HUDEP-2 (cell line): ENCODE measurements at regions not wholly inside any gene's neighbourhood (a gene's known extent, or its start where the extent isn't known, plus 50 kb on each side); places are given as distances from the start of the nearest gene placed in this dataset.

ENCODE experiments used
- DNase-seq, 76 experiments: peaks; one replicate each; lab custom pipeline; 2025; ENCODE audit not compliant: unreplicated experiment in 76 of 76; lab: John Stamatoyannopoulos, UW

DNA sequence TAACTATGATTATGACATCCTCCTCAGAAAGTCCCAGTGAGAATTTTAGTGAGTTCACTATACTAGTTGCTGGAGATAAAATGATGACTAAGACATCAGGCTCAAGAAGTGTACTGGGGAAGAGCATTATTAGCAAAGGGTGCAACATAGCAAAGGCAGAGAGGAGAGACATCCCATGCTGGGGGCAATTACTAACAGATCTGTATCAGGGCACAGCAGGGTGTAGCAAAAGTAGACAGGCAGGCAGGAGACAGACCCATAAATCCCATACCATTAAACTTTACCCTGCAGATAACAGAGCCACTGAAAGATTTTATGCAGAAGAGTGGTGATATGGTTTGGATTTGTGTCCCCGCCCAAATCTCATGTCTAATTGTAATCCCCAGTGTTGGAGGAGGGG lies 161.7 kb downstream of the SP3 start:
- no peak for DNase-seq

DNA sequence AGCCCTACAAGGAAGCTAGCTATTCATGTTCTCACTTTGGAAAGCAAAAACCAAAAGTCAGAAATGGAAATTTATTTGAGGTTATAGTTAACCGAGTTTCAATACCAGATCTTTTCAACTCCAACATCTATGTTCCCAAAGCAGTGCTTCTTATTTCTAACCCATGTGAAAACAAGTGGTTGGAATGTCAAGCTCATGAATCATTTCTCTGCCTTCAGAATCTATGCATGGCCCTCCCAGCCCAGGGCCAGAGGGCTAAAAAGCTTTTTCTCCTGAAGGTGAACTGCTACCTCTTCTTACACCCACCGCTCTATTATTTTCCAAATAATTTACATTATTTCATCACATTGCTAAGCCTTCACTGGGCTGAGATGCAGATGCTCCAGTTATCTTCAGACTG lies 158.4 kb downstream of the SP3 start:
- DNase-seq, result no peak

DNA sequence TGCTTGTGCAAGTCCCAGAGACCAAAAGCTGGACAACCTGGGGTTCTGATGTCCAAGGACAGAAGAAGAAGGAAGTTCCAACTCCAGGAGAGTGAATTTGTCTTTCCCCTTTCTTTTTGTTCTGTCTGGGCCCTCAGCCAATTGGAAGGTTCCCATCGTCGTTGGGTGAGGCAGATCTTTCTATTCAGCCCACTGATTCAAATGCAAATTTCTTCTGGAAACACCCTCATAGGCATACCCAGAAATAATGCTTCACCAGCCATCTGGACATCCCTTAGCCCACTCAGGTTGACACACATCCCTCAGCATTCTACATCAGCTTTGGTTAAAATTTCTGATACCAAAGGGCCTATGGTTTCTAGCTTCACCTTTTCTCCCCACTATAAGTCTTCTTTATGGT lies 156.5 kb downstream of the SP3 start:
- DNase-seq, result no peak

DNA sequence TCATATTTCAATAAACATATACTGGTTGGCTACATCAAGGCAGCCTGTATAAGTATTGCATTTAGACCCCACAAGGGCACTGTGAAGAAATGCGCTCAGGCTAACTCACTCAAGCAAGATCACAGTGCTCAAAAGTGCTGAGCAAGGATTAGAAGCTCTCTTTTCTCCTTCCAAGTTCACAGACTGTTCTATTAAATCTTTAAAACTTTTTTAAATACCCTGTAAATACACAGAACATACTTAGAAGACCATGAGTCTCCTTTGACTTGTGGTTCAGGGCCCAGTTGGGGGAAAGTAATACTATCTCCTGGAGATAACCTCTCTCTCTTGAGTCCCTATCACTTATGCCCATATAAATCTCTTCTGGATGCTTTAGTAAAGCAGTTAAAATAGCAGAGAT lies 152.9 kb downstream of the SP3 start:
- DNase-seq, result no peak

DNA sequence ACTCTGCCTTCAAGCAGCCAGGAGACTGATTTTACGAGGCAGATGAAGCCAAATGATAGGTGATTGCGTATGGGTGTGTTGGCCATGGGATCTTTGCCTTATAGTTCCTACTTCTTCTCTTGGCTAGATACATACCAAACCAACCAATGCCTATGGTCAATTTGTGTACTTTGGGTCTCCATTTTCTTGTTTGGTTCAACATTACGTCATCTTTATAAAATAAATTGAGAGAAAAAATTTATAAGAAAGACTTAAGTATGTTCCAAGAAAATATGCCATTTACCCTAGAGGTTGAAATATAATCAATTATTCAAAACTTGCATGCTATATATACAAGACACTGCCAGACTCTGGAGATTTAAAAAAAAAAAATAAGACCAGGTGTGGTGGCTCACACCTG lies 150.9 kb downstream of the SP3 start:
- no peak for DNase-seq

DNA sequence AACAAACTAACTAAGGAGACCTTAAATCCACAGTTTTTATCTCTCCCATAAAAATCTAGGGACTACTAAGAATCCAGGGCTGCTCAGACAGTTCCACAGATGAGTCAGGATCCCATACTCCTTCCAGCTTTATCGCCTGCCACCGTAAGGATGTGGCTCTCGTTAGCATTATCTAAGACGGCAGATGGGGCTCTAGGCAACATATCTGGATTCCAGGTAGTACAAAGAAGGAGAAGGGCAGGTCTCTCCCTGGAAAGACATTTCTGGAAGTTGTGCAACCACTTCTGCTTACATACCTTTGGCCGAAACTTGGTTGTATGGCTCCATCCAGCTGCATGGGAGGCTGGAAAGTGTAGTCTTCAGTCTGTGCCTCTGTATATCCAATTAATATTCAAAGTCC lies 149.4 kb downstream of the SP3 start:
- DNase-seq, result no peak

DNA sequence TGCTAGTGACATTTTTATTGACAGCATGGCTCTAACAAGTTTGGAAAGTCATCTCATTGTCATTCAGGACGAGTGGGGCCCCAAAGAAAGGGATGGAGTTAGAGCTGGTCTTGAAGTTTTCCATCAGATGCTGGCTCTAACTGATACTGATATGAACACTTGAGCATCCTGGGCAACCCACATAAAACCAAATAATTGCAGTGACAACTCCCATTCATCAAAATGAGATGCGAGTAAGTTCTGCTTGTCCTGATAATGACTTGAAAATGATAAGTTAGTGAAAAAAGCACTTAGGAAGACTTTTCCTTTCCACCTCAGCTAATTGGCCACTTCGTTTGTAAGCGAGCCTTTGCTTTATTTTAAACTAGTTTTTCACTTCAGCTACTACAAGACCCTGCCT lies 147.6 kb downstream of the SP3 start:
- no peak for DNase-seq

DNA sequence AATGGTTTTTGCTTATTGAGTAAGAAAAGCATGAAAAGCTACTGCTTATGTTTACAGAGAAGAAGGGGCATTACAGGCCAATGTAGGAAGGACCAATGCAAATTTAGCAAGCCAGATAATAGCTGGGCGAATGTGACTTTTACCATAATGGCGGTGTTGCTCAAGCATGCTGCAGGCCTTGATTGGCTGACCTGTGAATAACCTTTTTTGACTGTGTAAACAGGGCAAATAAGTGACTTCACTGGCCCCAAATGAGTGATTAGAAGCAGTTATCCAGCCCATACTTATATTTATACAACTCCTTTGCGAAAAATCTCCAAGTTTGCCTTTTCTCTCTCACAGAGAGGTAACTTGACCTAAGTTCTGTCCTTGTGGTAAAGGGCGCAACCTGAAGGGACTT lies 146.9 kb downstream of the SP3 start:
- no peak for DNase-seq

DNA sequence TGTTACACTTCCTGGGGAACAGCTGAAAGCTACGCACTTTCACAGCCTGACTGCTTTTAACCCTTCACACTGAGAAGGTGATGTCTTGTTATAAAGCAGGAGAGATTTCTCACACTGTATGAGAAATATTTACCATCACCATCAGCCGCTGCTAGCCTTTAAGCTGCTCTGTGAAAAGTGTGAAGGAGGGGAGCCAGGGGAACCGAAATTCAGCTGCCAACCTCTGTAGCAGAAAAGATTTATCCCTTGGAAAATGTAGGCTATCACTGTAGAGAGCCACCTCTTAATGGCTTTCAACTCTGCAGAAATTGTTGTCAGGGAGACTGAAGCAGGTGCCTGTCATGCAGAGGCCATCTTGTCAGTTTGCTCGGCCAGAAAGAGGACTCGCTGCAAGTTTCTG lies 145.3 kb downstream of the SP3 start:
- DNase-seq, result no peak

DNA sequence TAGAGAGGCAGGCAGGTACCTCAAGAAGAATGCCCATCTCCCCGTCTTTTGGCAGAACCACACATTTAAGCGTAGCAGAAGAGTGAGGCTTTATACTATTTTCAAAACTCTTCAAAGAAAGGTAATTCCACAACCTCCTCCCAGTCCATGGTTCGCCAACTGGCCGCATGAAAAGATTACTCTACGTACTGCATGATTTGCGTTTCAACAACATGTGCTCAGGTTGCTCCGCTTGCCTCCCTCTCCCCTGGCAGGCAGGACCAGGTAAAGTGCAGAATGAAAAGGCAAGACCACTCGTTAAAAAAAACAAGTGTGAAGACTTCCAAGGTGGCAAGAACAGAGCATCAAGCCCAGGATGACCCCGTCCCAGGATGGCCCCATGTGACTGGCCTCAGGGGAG lies 143.7 kb downstream of the SP3 start:
- no peak for DNase-seq

DNA sequence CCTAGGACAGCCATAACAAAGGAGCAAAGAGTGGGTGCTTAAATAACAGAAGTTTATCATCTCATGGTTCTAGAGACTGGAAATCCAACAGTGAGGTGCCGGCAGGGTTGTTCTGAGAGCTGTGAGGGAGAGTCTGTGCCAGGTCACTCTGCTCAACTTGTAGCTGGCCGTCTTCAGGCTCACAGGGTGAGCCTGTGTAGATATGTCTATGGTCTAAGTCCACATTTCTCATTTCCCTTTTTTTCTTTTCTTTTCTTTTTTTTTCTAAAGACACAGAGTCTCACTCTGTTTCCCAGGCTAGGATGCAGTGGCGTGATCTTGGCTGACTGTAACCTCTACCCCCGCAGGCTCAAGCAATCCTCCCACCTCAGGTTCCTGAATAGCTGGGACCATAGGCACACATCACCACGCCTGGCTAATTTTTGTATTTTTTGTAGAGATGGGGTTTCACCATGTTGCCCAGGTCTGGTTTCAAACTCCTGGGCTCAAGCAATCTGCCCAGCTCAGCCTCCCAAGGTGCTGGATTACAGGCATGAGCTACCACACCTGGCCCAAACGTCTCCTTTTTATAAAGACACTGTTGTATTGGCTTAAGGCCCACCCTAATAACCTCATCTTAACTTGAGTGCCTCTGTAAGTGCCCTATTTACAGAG lies 142.2 kb downstream of the SP3 start:
- no peak for DNase-seq

DNA sequence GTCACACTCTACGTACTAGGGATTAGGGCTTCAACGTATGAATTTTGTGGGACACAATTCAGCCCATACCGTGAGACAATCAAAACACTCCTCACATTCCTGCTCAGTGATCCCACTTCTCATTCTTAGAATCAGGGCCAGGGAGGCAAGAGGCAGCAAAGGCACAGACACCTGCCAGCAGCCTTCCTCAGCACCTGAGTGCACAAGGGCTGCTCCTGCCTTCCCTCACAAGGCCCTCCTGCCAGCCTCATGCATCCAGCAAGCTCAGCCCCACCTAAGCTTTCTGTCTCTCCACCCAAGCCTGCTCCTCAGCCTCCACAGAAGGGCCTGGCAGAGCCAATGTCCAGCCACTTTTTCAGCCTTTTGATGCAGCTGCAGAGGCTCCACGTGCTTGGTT lies 141.6 kb downstream of the SP3 start:
- DNase-seq, result no peak

DNA sequence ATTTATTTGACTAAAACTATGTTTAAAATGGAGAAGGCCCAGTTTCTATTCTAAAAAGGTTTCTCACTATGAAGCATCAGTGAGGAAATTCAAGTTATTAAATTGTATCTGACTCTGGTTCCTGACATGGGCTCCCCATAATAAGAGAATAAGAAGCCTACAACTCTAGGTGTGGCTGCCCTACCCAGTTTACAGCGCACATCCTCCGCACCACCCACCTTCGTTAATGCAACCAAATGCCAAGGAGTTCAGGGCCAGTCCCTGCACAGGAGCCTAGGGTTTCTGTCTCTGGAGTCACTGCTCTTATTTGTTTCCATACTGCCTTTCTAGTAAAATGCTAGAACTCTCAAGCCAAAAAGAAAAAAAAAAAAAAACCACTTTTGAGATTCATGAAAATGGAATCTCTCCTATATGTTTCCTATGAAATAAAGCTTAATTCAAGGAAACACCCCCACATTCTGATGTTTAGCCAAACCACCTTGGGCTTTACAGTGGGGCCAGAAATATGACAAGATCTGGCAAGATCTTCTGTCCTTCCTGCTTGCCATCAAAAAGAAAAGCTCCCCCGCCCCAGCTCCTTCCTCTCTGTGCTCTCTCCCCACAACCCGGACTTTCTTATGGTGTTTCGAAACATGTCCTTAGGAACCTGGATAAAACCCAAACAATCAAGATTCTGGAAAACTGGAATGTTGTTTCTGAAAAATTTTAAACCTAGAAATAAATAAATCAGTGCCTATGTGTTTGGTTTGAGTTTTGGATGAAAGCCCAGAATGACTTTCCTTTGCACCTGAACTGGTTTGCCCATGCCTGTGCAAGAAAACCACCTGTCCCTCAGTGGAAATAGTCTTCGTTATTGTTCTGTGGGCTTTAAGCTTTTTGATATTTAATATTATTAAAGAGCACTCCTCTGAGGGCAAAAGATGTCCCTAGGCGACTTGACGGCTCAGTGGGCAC lies 136.7 kb downstream of the SP3 start:
- no peak for DNase-seq

DNA sequence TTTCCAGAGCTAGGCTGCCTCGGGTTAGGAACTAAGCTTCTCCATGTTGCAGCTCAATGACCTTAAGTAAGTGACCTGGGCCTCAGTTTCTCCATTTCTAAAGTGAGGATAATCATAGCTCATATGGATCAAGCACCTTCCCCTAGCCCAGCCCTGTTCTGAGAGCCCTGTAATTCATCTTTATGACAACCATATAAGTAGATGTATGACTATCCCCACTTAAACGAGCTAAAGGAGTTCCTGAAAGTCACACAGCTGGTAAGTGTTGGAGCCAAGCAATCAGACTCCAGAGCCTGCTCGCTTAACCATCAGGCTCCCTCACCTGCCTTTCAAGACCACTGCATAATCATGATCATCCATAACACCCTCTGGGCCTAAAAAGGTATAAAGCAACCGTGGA lies 135.4 kb downstream of the SP3 start:
- no peak for DNase-seq

DNA sequence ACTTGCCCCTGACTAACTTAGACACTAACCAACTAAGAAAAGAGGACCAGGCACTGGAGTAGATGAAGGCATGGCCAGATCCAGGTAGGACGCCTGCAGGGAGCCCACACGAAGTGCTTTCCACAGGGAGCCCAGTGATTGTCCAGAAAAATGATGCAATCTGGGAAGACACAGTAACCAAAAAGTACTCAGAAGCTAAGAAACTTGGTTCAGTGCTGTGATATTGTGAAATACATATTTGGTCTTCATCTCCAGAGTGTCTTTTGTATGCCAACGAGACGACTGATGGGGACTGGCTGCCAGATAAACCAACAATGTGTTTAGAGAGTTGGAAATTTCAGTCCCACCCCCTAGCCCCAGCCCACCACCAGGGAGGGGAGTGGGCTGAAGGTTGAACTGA lies 135.0 kb downstream of the SP3 start:
- DNase-seq, result no peak

DNA sequence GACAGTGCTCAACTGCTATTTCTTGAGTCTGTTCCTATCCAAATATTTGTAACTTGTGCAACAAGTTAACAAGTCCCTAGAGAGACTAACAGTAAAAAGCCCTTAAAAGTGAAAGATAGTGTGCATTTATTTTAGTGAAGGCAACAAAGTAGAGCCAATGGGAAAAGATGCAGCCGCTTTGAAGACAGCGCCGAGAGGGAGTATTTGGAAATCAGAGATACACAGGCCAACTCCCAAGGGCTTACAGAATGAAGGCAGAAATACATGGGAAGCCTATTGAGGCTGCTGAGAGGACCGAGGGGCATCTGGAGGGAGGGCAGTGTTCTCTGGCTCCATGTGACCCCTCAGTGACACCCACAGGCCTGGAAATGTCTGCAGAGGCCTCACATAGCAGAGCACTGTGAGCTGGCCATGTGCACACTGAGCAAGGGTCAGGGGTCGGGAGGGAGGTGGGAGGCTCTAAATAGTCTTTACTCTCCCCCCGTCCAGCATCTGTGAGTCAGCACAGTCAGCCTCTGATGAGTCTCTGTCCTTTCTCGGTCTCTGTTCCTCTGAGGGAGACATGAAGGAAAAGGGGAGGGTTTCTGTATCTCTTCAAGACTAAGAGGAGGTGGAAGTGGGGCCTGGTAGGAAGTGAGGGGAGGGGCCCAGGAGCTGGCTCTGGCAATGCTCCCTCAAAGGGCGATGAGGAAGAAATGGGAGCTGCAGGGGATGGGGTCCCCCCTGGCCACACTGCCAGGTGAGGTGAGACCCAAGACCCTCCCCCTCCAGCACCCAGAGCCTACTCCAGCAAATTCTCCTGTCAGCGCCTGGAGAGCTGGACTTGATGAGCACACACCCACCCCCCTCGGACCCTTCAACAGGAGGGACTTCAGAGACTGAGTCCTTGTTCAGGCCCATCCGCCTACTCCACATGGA lies 133.6 kb downstream of the SP3 start:
- DNase-seq, result no peak

DNA sequence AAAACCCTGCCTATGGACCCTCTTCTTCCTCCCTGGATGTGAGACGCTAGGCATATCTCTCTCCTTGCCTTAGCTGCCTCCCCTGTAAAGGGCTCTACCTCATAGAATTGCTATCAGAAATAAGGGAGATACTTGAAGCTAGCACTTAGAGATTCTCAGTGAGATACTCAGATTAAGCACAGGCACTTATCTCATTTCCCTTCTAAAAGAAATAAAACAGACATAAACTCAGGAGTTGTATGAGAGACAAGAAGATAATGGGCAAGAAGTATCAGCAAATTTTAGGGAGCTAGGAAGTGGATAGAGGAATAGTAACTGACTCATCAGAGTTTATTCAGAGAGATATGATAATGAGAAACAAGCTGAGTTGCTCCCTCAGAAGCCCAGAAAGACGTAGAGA lies 131.0 kb downstream of the SP3 start:
- DNase-seq, result no peak

DNA sequence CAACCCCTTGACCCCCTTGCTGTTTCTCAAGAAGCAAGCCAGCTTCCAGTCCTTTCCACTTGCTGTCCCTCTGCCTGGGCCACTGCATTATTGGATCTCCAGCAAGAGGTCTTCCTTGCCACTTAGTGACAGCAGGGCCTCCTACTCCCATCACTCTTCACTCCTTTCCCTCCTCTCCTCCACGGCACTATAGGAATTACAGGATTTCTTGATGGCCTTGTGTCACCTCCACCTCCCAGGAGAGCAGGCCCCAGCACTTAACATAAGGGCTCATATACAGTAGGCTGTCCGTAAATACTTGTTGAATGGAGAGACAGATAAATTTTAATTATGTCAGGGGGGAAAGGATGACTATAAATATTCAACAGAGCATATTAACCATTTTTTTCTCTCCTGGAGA lies 129.4 kb downstream of the SP3 start:
- no peak for DNase-seq

DNA sequence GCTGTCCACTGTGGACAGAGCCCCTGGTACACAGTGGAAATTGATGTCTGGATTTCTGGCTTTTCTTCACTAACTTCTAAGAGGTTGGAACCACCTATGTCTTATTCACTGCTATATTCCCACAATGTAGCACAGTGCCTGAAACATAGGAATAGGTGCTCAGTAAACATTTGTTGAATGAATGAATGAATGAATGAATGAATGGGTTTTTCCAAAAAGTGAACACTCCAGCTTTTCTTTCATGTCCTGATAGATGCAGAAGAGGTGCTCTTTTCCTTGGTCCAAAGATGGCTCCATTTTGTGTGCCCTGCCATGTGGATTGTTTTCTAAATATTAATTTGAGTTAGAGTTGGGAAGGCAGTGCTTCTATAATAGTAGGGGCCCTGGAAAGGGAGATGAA lies 124.1 kb downstream of the SP3 start:
- no peak for DNase-seq

DNA sequence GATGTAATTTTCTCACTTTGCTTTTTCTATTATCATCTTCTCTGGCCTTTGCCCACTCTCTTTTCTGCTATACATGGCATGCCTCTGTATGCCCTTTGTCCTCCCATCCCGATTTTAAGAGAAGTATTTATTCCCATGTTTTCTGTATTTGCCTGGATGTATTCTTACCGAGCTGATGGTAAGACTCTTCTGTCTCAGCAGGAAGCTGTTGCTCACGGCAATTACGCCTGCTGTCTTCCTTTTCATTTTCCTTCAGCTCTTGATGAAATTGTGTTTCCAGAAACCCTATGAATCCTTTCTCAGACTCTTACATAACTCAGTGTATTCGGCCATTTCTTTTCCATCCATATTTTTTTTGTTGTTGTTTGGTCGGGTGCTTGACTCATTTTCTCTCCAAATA lies 121.6 kb downstream of the SP3 start:
- DNase-seq, result no peak

DNA sequence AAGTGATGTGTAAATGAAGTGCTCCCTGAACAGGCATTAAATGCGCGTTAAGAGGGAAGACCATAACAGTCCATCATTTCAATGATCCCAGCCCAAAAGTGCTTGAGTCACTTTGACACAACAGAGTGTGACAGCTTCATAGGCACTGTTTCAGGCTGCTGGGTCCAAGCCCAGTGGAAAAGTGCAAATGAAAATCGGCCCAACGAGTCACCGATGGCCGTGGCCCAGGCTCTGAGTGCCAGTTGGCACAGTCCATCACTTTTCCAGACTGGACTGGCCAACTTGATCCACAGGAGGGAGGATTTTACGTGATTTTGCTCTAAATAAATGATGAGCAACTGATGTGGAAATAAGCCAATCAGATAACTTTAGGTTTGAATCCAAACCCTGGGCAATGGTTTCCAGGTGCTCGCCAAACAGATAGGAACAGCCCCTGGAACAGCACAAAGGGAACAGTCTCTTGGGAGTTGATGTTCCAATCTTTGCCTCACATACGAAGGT lies 114.0 kb downstream of the SP3 start:
- DNase-seq, result no peak
